HG03565 (cell line): ENCODE measurements at regions not wholly inside any gene's neighbourhood (a gene's known extent, or its start where the extent isn't known, plus 50 kb on each side); places are given as distances from the start of the nearest gene placed in this dataset.
A peak's percentile ranks its signal among the peaks of the same experiment; 100 is the strongest.
"Not testable (repeated sequence)": the region's sequence is repeated elsewhere in the genome, so short reads cannot be mapped to it uniquely, and the experiment has no call there.

ENCODE experiments used
- ATAC-seq: cut with Tn5 transposase; IDR thresholded peaks from one replicate; pipeline ENCODE4 v1.9.1; 2021; ENCODE audit warnings: mild to moderate bottlenecking, moderate library complexity; ENCODE audit not compliant: unreplicated experiment

GRCh38 chr14:37841039-37841438, 245.6 kb downstream of the TTC6 start:
- not testable (repeated sequence) for ATAC-seq

GRCh38 chr14:37842106-37842505, 246.7 kb downstream of the TTC6 start:
- no peak for ATAC-seq

- no peak for ATAC-seq
These were observed 248.7 kb downstream of the TTC6 start for GRCh38 chr14:37843954-37844607.

- no peak for ATAC-seq
These were observed 249.2 kb downstream of the TTC6 start for GRCh38 chr14:37844614-37845013.

- no peak for ATAC-seq
These were observed 253.7 kb downstream of the TTC6 start for GRCh38 chr14:37848985-37849621.

- ATAC-seq, result no peak
These were observed 255.6 kb downstream of the TTC6 start for GRCh38 chr14:37851054-37851453.

GRCh38 chr14:37855871-37856270, 260.4 kb downstream of the TTC6 start:
- ATAC-seq, result no peak

GRCh38 chr14:37857774-37858266, 262.4 kb downstream of the TTC6 start:
- no peak for ATAC-seq

- ATAC-seq, result no peak
These were observed 263.3 kb downstream of the TTC6 start for GRCh38 chr14:37858733-37859132.

GRCh38 chr14:37859177-37859576, 263.7 kb downstream of the TTC6 start:
- ATAC-seq, result no peak

- no peak for ATAC-seq
These were observed 266.8 kb downstream of the TTC6 start for GRCh38 chr14:37862263-37862662.

GRCh38 chr14:37864128-37864527, 268.7 kb downstream of the TTC6 start:
- ATAC-seq, result no peak

GRCh38 chr14:37864861-37865718, 269.7 kb downstream of the TTC6 start:
- no peak for ATAC-seq

- no peak for ATAC-seq
These were observed 270.5 kb downstream of the TTC6 start for GRCh38 chr14:37865719-37866549.

GRCh38 chr14:37869633-37870032, 274.2 kb downstream of the TTC6 start:
- no peak for ATAC-seq

GRCh38 chr14:37870170-37870569, 274.7 kb downstream of the TTC6 start:
- no peak for ATAC-seq

- ATAC-seq, result no peak
These were observed 275.4 kb downstream of the TTC6 start for GRCh38 chr14:37870632-37871346.

- ATAC-seq, result not testable (repeated sequence)
These were observed 278.6 kb downstream of the TTC6 start for GRCh38 chr14:37874065-37874428.

- peak; percentile 93 for ATAC-seq
These were observed 279.1 kb downstream of the TTC6 start for GRCh38 chr14:37874429-37875109.

- no peak for ATAC-seq
These were observed 292.8 kb downstream of the TTC6 start for GRCh38 chr14:37888234-37888633.
